AG09309 (cell line): ENCODE measurements at regions not wholly inside any gene's neighbourhood (a gene's known extent, or its start where the extent isn't known, plus 50 kb on each side); places are given as distances from the start of the nearest gene placed in this dataset.

Experiments used
- DNase-seq: peaks from one replicate; pipeline ENCODE4 v3.0.0-alpha.2; 2010; ENCODE audit warnings: low read depth
- H3K4me3 ChIP-seq: 2 replicates; pipeline ENCODE4 v1.5.1; 2011; ENCODE audit warnings: mild to moderate bottlenecking, low read depth, low read length, moderate library complexity; ENCODE audit not compliant: control insufficient read depth
- CTCF ChIP-seq: IDR thresholded peaks from 2 replicates; pipeline ENCODE4 v1.5.1; 2011; ENCODE audit warnings: mild to moderate bottlenecking, low read depth, low read length, inconsistent platforms; ENCODE audit not compliant: insufficient read depth, control insufficient read depth; ENCODE audit errors: missing control alignments

GRCh38 chr2:138831154-138831553, 51.0 kb upstream of the NXPH2 start:
- no peak for TF ChIP-seq CTCF
- DNase-seq = no peak

GRCh38 chr2:138830547-138830946, 50.4 kb upstream of the NXPH2 start:
- no peak overlapping the region for H3K4me3 ChIP-seq
- no peak for TF ChIP-seq CTCF
- no peak for DNase-seq

More at GRCh38 chr2:138831154-138831553, 51.0 kb upstream of the NXPH2 start:
- H3K4me3 ChIP-seq = no peak overlapping the region
